AG04449 (cell line): ENCODE measurements at regions not wholly inside any gene's neighbourhood (a gene's known extent, or its start where the extent isn't known, plus 50 kb on each side); places are given as distances from the start of the nearest gene placed in this dataset.

Experiments used
- CTCF ChIA-PET: fragments of 350-600 bp; formaldehyde crosslinking; extraction: SDS; loops from one replicate; lab custom pipeline; 2021; ENCODE audit warnings: antibody characterized with exemption; lab: Yijun Ruan, JAX
- POLR2A ChIA-PET: fragments of 400-600, 350-600 bp; formaldehyde crosslinking; extraction: SDS; loops from one replicate; lab custom pipeline; 2020; ENCODE audit warnings: antibody characterized with exemption, inconsistent platforms; lab: Yijun Ruan, JAX
- DNase-seq: peaks from one replicate; pipeline ENCODE4 v3.0.0-alpha.2; 2010; ENCODE audit warnings: low read depth, low spot score
- H3K4me3 ChIP-seq: 2 replicates; pipeline ENCODE4 v1.5.1; 2011; ENCODE audit warnings: low read depth, mild to moderate bottlenecking, control low read depth, low read length
- CTCF ChIP-seq: IDR thresholded peaks from one replicate; pipeline ENCODE4 v1.5.1; 2011; ENCODE audit warnings: mild to moderate bottlenecking, moderate library complexity, low read length, control low read depth, inconsistent platforms; ENCODE audit not compliant: insufficient read depth; ENCODE audit errors: missing control alignments

- H3K4me3 ChIP-seq = no peak overlapping the region
- no peak for DNase-seq
- CTCF ChIA-PET = interaction anchor here (1.3 to 1.4 kb wide), 2 partner anchors 8 to 14 kb away, joined by 4 to 5 read pairs; no protein-coding TSS in a partner anchor
- POLR2A ChIA-PET = interaction anchor here (0.6 kb wide), 1 partner anchor 61 kb away, joined by 3 read pairs; no protein-coding TSS in a partner anchor
- TF ChIP-seq CTCF = no peak
Observed at GRCh38 chr12:124505001-124505818, 62.2 kb downstream of the NCOR2 start.

GRCh38 chr12:124504273-124505000, 63.0 kb downstream of the NCOR2 start:
- no peak for DNase-seq
- POLR2A ChIA-PET = interaction anchor here (1.0 kb wide), 1 partner anchor 8 kb away, joined by 5 read pairs; no protein-coding TSS in a partner anchor
- CTCF ChIA-PET = interaction anchor here (1.3 to 1.4 kb wide), 2 partner anchors 9 to 15 kb away, joined by 4 to 5 read pairs; no protein-coding TSS in a partner anchor

GRCh38 chr12:124503305-124503704, 64.1 kb downstream of the NCOR2 start:
- no peak overlapping the region for H3K4me3 ChIP-seq
- TF ChIP-seq CTCF = no peak
- POLR2A ChIA-PET = interaction anchor here (1.0 kb wide), 1 partner anchor 9 kb away, joined by 5 read pairs; no protein-coding TSS in a partner anchor
- DNase-seq = no peak
- CTCF ChIA-PET = interaction anchor here (1.4 kb wide), 1 partner anchor 16 kb away, joined by 5 read pairs; no protein-coding TSS in a partner anchor

More at GRCh38 chr12:124504273-124505000, 63.0 kb downstream of the NCOR2 start:
- no peak for TF ChIP-seq CTCF
- no peak overlapping the region for H3K4me3 ChIP-seq

GRCh38 chr12:124502379-124502778, 65.0 kb downstream of the NCOR2 start:
- ChIA-PET CTCF (no interaction called here), POLR2A (no interaction called here)
- DNase-seq = no peak
- TF ChIP-seq CTCF = no peak
- no peak overlapping the region for H3K4me3 ChIP-seq

- no peak for DNase-seq
- H3K4me3 ChIP-seq = no peak overlapping the region
- CTCF ChIA-PET = no interaction called here
- POLR2A ChIA-PET = no interaction called here
- no peak for TF ChIP-seq CTCF
Observed at GRCh38 chr12:124501827-124502226, 65.6 kb downstream of the NCOR2 start.
